Right atrium auricular region (tissue), 2 donors: ENCODE measurements at regions not wholly inside any gene's neighbourhood (a gene's known extent, or its start where the extent isn't known, plus 50 kb on each side); places are given as distances from the start of the nearest gene placed in this dataset.

ENCODE experiments used
- DNase-seq: peaks from one replicate; pipeline ENCODE4 v3.0.0-alpha.2; 2019; ENCODE audit warnings: low spot score
- H3K27ac ChIP-seq, 2 donors: fragments of 200-600 bp; sonication (generic); 1 replicate in 1 of 2; 2 replicates in 1 of 2; pipeline ENCODE4 v1.5.1; 2016 to 2019
- H3K27me3 ChIP-seq, 2 donors: fragments of 200-600 bp; sonication (generic); one replicate each; pipeline versions ENCODE4 v1.5.1 to v1.6.0; 2017 to 2019
- H3K36me3 ChIP-seq: fragments of 200-600 bp; sonication (generic); one replicate; pipeline ENCODE4 v1.5.1; 2016
- H3K4me1 ChIP-seq, 2 donors: fragments of 200-600 bp; sonication (generic); one replicate each; pipeline versions ENCODE4 v1.5.1 to v1.6.0; 2017 to 2019
- H3K4me3 ChIP-seq, 2 donors: fragments of 200-600 bp; sonication (generic); 1 replicate in 1 of 2; 2 replicates in 1 of 2; pipeline ENCODE4 v1.5.1; 2017 to 2019; ENCODE audit warnings: mild to moderate bottlenecking in 1 of 2, moderate library complexity in 1 of 2
- H3K9me3 ChIP-seq, 2 donors: fragments of 200-600 bp; sonication (generic); one replicate each; pipeline ENCODE4 v1.5.1; 2019
- CTCF ChIP-seq, 2 donors: fragments of 200-600 bp; sonication (generic); IDR thresholded peaks; one replicate each; pipeline ENCODE4 v1.5.1; 2019; ENCODE audit warnings: antibody characterized with exemption in 2 of 2

- DNase-seq, result no peak
- H3K36me3 ChIP-seq, result no peaks in the 10 kb centered on the region
- H3K4me3 ChIP-seq, result no peak overlapping the region
- no peaks in the 10 kb centered on the region for H3K27me3 ChIP-seq
- TF ChIP-seq CTCF (IDR thresholded peaks at IDR 0.05), result no peak
- H3K9me3 ChIP-seq, result peaks cover 0 to 8% of the 10 kb centered on the region in 2 donors
- no peak overlapping the region for H3K27ac ChIP-seq
- no peaks in the 10 kb centered on the region for H3K4me1 ChIP-seq
Observed at GRCh38 chr2:204416236-204416635, 129.0 kb upstream of the PARD3B start.

- Histone ChIP-seq H3K9me3 (no peaks in the 10 kb centered on the region), H3K27me3 (no peaks in the 10 kb centered on the region), H3K4me3 (no peak overlapping the region), H3K36me3 (no peaks in the 10 kb centered on the region), H3K4me1 (no peaks in the 10 kb centered on the region), H3K27ac (no peak overlapping the region)
- no peak for TF ChIP-seq CTCF (IDR thresholded peaks at IDR 0.05)
- no peak for DNase-seq
Observed at GRCh38 chr2:204425821-204426220, 119.5 kb upstream of the PARD3B start.

- H3K36me3 ChIP-seq, result no peaks in the 10 kb centered on the region
- no peak for TF ChIP-seq CTCF (IDR thresholded peaks at IDR 0.05)
- no peak for DNase-seq
- H3K27me3 ChIP-seq, result no peaks in the 10 kb centered on the region
- no peak overlapping the region for H3K27ac ChIP-seq
- H3K9me3 ChIP-seq, result peaks cover 0 to 12% of the 10 kb centered on the region in 2 donors
- no peaks in the 10 kb centered on the region for H3K4me1 ChIP-seq
- H3K4me3 ChIP-seq, result no peak overlapping the region
Observed at GRCh38 chr2:204428675-204429074, 116.6 kb upstream of the PARD3B start.

- H3K4me1 ChIP-seq, result no peaks in the 10 kb centered on the region
- H3K36me3 ChIP-seq, result no peaks in the 10 kb centered on the region
- TF ChIP-seq CTCF (IDR thresholded peaks at IDR 0.05), result no peak
- no peak overlapping the region for H3K4me3 ChIP-seq
- no peak for DNase-seq
- peaks cover 0 to 12% of the 10 kb centered on the region in 2 donors for H3K9me3 ChIP-seq
- no peak overlapping the region for H3K27ac ChIP-seq
- H3K27me3 ChIP-seq, result no peaks in the 10 kb centered on the region
Observed at GRCh38 chr2:204431529-204431928, 113.7 kb upstream of the PARD3B start.

GRCh38 chr2:204432196-204432595, 113.1 kb upstream of the PARD3B start:
- Histone ChIP-seq H3K36me3 (no peaks in the 10 kb centered on the region), H3K9me3 (peaks cover 0 to 12% of the 10 kb centered on the region in 2 donors), H3K4me1 (no peaks in the 10 kb centered on the region), H3K27ac (no peak overlapping the region), H3K4me3 (no peak overlapping the region), H3K27me3 (no peaks in the 10 kb centered on the region)
- no peak for TF ChIP-seq CTCF (IDR thresholded peaks at IDR 0.05)
- DNase-seq, result no peak

- no peak overlapping the region for H3K4me3 ChIP-seq
- H3K27ac ChIP-seq, result no peak overlapping the region
- TF ChIP-seq CTCF (IDR thresholded peaks at IDR 0.05), result no peak
- H3K27me3 ChIP-seq, result no peaks in the 10 kb centered on the region
- DNase-seq, result no peak
- no peaks in the 10 kb centered on the region for H3K4me1 ChIP-seq
- H3K9me3 ChIP-seq, result peaks cover 0 to 12% of the 10 kb centered on the region in 2 donors
- no peaks in the 10 kb centered on the region for H3K36me3 ChIP-seq
Observed at GRCh38 chr2:204434660-204435462, 110.4 kb upstream of the PARD3B start.
